CD4-positive, alpha-beta T cell treated with Interleukin-6 at 100 ng/mL for 8 hours (primary cell): ENCODE measurements at regions not wholly inside any gene's neighbourhood (a gene's known extent, or its start where the extent isn't known, plus 50 kb on each side); places are given as distances from the start of the nearest gene placed in this dataset.

Experiments used
- DNase-seq: peaks from one replicate; pipeline ENCODE4 v3.0.0-alpha.2; 2020; ENCODE audit warnings: mixed read lengths, low spot score

DNA sequence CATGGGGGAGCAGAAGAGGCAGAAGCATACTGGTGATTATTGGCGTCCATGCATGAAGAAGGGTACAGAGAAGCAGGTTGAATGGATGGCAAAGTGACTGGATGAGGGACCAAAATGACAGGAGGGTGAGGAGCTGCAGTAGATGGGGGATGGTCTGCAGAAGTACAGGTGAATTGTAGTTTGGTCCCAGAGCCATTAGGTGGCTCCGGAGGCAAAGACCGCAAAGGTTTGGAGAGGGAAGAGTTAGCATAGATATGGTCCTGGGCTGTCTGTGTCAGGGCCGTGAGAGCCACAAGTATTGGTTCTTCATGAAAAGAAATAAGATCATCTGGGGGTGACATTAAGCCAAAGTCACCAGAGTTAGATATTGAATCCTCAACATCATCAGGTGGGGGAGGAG is 59.0 kb upstream of the ZNF726 start:
- DNase-seq = no peak

- DNase-seq = no peak
These were observed 62.7 kb upstream of the ZNF726 start for GRCh38 chr19:23851966-23852365.

DNA sequence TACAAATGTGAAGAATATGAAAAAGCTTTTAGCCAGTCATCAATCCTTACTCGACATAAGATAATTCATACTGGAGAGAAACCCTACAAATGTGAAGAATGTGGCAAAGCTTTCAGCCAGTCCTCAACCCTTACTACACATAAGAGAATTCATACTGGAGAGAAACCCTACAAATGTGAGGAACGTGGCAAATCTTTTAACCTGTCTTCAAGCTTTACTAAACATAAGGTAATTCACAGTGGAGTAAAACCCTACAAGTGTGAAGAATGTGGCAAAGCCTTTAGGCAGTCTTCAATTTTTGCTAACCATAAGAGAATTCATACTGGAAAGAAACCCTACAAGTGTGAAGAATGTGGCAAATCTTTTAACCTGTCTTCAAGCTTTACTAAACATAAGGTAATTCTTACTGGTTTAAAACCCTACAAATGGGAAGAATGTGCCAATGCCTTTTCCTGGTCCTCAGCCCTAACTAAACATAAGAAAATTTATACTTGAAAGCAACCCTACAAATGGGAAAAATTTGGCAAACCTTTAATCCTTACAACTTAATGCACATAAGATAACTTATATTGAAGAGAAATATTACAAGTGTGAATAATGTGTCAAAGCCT is 74.1 kb upstream of the ZNF681 start:
- DNase-seq = no peak

DNA sequence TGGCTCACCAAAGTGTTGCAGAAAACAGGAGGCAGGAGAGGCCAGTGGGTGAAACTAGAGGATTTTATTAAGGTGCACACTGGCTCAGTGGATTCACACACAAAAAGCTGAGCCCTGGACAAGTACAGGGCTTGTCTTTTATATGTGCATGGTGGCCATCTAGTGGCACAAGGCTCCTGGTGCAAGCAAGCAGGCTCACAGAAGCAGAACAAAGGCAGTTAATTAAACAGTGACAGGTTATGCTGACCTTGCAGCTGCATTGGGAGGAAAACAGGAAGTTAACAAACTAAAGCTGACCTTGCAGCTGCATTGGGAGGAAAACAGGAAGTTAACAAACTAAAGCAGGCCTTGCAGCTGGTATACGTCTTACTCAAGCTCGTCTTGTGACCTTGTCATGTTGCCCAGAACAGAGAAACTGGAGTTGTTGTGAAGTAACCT is 65.3 kb upstream of the ZNF681 start:
- DNase-seq = no peak

GRCh38 chr19:23822735-23823134 is 64.0 kb upstream of the ZNF681 start:
- DNase-seq = no peak

DNA sequence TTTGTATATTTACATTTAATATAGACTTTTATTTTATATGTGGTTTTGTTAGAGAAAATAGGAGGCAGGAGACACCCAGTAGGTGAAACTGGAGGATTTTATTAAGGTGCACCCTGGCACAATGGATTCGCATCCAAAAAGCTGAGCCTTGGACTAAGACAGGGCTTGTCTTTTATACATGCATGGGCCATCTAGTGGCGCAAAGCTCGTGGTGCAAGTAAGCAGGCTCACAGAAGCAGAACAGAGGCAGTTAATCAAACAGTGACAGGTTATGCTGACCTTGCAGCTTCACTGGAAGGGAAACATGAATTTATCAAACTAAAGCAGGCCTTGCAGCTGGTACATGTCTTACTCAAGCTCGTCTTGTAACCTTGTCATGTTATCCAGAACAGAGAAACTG is 58.8 kb upstream of the ZNF681 start:
- peak; percentile 28 for DNase-seq

- DNase-seq = no peak
These were observed 51.8 kb upstream of the ZNF681 start for GRCh38 chr19:23810496-23810895.
